ENCODE measurements at regions not wholly inside any gene's neighbourhood (a gene's known extent, or its start where the extent isn't known, plus 50 kb on each side); places are given as distances from the start of the nearest gene placed in this dataset.

DNA sequence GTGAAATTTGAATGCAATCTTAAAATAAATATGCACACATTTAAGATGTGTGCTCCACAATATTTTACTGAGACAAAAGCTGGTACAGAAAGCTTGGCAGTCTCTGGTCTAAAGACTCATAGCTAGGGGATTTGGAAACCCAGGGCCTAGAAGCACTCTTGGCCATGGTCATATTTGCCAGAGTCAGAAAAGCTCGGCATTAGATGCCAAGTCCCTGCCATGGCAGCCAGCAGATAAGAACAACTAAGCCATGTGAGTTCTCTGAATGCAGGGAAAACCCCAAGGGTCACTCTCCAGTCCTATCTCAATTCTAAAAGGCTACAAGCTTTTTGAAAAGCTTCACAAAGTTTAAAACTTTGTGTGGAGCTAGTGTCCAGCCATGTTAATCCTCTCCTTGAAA is 119.5 kb downstream of the FAM114A2 start (continued):
- TF ChIP-seq, protein P1, sequence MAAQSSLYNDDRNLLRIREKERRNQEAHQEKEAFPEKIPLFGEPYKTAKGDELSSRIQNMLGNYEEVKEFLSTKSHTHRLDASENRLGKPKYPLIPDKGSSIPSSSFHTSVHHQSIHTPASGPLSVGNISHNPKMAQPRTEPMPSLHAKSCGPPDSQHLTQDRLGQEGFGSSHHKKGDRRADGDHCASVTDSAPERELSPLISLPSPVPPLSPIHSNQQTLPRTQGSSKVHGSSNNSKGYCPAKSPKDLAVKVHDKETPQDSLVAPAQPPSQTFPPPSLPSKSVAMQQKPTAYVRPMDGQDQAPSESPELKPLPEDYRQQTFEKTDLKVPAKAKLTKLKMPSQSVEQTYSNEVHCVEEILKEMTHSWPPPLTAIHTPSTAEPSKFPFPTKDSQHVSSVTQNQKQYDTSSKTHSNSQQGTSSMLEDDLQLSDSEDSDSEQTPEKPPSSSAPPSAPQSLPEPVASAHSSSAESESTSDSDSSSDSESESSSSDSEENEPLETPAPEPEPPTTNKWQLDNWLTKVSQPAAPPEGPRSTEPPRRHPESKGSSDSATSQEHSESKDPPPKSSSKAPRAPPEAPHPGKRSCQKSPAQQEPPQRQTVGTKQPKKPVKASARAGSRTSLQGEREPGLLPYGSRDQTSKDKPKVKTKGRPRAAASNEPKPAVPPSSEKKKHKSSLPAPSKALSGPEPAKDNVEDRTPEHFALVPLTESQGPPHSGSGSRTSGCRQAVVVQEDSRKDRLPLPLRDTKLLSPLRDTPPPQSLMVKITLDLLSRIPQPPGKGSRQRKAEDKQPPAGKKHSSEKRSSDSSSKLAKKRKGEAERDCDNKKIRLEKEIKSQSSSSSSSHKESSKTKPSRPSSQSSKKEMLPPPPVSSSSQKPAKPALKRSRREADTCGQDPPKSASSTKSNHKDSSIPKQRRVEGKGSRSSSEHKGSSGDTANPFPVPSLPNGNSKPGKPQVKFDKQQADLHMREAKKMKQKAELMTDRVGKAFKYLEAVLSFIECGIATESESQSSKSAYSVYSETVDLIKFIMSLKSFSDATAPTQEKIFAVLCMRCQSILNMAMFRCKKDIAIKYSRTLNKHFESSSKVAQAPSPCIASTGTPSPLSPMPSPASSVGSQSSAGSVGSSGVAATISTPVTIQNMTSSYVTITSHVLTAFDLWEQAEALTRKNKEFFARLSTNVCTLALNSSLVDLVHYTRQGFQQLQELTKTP (IDR thresholded peaks at IDR 0.05; ENCODE audit: low read depth in 1 of 2, partially characterized antibody in 2 of 2): no peak
- TF ChIP-seq ZNF644 (tag; IDR thresholded peaks at IDR 0.05; ENCODE audit: low read depth): no peak

DNA sequence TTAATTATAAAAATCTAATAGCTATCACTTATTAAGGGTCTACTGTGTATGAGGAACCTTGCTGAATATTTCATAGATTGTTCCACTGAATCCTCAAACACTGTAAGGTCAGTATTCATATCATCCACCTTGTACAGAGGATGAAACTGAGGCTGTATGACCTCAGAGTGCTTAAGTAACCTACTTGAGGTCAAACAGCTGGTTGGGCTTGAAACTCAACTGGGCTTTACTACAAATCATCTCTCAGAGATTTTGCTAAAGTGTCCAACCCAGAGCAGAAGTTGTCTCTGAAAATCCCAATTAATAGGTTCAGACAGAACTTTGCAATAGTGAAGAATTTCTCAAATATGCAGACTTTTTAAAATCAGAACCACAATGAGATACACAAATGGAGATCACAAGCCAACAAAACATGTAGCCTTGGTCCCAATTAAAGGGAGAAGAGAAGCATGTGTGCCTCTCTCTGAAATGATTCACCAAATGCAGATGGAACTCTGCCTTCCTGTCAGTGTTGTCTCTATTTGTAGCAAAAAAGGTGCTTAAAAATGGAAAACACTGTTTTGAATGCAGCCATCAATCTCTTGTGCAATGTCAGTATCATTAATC is 131.4 kb downstream of the FAM114A2 start:
- no TSS peak for BruUV-seq (replicated peaks)
- Histone ChIP-seq H3K27ac (ENCODE audit: extremely low read depth, low read depth, low read length) (no peak overlapping the region), H3K9me1 (ENCODE audit: control insufficient read depth, insufficient read depth, low read length) (no peaks in the 10 kb centered on the region), H3K9me3 (replicated peaks; ENCODE audit: control insufficient read depth, insufficient read depth, low read depth, low read length) (no peaks in the 10 kb centered on the region), H2AFZ (ENCODE audit: low read depth, low read length) (no peak overlapping the region), H3K79me2 (ENCODE audit: control insufficient read depth, insufficient read depth, low read length) (no peaks in the 10 kb centered on the region), H3K9ac (ENCODE audit: insufficient read depth in 1 of 2, low read depth in 2 of 2, low read length in 2 of 2) (no peak overlapping the region), H3K4me2 (ENCODE audit: insufficient read depth, low read length) (no peak overlapping the region), H3K4me3 (no peak overlapping the region), H3K4me1 (replicated peaks in 1 of 2; ENCODE audit: control insufficient read depth in 2 of 2, insufficient read depth in 2 of 2, low read length in 2 of 2) (no peaks in the 10 kb centered on the region), H3K27me3 (ENCODE audit: control insufficient read depth in 2 of 2, insufficient read depth in 2 of 2, low read length in 2 of 2) (no peaks in the 10 kb centered on the region), H3K36me3 (ENCODE audit: control insufficient read depth, insufficient read depth, low read length) (no peaks in the 10 kb centered on the region), H4K20me1 (replicated peaks; ENCODE audit: control insufficient read depth, insufficient read depth, low read length) (no peaks in the 10 kb centered on the region)
- in situ Hi-C loops (cut with MboI) (no loop called here), intact Hi-C loops (cut with micrococcal nuclease) (no loop called here)
- no peak for ATAC-seq
- POLR2A ChIA-PET: no interaction called here
- TF ChIP-seq NEUROD1 (IDR thresholded peaks at IDR 0.05; ENCODE audit: borderline replicate concordance, low read depth, low read length, partially characterized antibody): no peak
- TF ChIP-seq HDAC8 (tag; IDR thresholded peaks at IDR 0.05): no peak
- no peak for TF ChIP-seq HNRNPH1 (optimal IDR thresholded peaks at IDR 0.05; ENCODE audit: low read depth, low read length)
- TF ChIP-seq, protein P2, sequence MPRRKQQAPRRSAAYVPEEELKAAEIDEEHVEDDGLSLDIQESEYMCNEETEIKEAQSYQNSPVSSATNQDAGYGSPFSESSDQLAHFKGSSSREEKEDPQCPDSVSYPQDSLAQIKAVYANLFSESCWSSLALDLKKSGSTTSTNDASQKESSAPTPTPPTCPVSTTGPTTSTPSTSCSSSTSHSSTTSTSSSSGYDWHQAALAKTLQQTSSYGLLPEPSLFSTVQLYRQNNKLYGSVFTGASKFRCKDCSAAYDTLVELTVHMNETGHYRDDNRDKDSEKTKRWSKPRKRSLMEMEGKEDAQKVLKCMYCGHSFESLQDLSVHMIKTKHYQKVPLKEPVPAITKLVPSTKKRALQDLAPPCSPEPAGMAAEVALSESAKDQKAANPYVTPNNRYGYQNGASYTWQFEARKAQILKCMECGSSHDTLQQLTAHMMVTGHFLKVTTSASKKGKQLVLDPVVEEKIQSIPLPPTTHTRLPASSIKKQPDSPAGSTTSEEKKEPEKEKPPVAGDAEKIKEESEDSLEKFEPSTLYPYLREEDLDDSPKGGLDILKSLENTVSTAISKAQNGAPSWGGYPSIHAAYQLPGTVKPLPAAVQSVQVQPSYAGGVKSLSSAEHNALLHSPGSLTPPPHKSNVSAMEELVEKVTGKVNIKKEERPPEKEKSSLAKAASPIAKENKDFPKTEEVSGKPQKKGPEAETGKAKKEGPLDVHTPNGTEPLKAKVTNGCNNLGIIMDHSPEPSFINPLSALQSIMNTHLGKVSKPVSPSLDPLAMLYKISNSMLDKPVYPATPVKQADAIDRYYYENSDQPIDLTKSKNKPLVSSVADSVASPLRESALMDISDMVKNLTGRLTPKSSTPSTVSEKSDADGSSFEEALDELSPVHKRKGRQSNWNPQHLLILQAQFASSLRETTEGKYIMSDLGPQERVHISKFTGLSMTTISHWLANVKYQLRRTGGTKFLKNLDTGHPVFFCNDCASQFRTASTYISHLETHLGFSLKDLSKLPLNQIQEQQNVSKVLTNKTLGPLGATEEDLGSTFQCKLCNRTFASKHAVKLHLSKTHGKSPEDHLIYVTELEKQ (CRISPR knock-in tag; IDR thresholded peaks at IDR 0.05): no peak
- CTCF ChIA-PET (ENCODE audit: low intra/inter-chr PET ratio): no interaction called here
- DNase-seq (ENCODE audit: extremely low read depth in 1 of 4, low spot score in 3 of 4): no peak
- FAIRE-seq: no peak

All from K562 (cell line).